NCI-H2227 treated with DMSO at 0.1 percent for 48 hours (cell line): ENCODE measurements at regions not wholly inside any gene's neighbourhood (a gene's known extent, or its start where the extent isn't known, plus 50 kb on each side); places are given as distances from the start of the nearest gene placed in this dataset.

Experiments used
- DNase-seq: peaks from one replicate; lab custom pipeline; 2025; lab: John Stamatoyannopoulos, UW

DNA sequence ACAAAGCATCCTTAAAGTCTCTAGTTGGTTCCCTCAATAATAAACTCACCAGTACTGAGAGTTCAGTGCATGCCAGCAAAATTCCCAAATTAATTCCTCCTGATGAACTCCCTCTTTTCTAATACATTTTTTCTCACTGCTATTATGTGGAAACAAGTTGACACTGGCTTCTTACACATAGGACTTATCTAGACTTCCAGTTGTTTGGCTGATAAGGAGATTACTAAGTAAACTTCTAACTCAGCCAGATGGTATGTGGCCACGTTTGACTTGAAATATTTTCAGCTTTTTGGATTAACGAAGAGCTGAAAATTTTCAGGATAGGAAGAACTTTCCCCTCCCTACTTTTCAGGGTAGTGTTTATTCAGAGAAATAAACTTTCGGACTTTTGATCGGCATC lies 1154.2 kb upstream of the TENM4 start:
- DNase-seq: no peak

GRCh38 chr11:80593648-80594374 lies 1153.0 kb upstream of the TENM4 start:
- no peak for DNase-seq

GRCh38 chr11:80592546-80592945 lies 1151.7 kb upstream of the TENM4 start:
- DNase-seq: no peak

DNA sequence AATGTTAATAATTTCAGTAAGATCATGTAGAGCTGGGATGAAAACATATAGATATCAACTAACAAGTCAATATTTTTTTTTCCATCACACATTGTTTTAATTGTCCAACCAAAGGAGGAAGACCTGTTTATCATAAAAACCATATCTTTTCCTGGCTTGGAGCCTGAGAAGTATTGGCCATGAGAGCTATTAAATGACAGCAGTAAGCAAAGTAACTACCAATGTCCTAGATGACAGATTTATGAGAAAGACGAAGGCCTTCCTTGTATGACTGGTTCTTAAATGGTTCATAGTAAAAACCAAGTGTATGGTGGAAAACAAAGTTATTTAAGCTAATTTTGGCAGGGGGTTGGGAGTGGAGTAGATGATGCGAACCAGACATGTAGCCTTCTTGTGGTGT lies 1147.1 kb upstream of the TENM4 start:
- no peak for DNase-seq

DNA sequence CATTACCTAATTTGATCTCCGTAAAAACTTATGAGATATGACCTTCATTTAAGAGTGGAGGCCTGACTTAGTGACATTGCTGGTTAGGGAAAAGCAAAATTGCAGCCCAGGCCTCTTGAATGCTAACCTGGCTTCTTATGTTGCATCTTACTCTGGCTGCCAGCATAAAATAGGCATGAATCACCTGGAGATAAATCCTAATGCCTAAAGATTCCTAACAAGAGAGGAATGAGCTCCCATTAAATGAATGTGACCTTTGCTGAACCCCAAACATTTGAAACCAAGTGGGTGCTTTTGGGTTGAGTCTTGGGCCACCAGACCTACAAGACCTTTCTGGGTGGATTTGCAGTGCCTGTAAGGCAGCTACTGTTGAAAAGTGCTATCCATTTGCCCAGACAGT lies 1145.6 kb upstream of the TENM4 start:
- no peak for DNase-seq

GRCh38 chr11:80584661-80585060 lies 1143.8 kb upstream of the TENM4 start:
- no peak for DNase-seq

GRCh38 chr11:80569832-80570231 lies 1129.0 kb upstream of the TENM4 start:
- DNase-seq: no peak

- no peak for DNase-seq
Observed at GRCh38 chr11:80565231-80565630, 1124.4 kb upstream of the TENM4 start.

- no peak for DNase-seq
Observed at GRCh38 chr11:80562523-80563125, 1121.8 kb upstream of the TENM4 start.

- no peak for DNase-seq
Observed at GRCh38 chr11:80559942-80560341, 1119.1 kb upstream of the TENM4 start.

GRCh38 chr11:80553565-80553964 lies 1112.7 kb upstream of the TENM4 start:
- no peak for DNase-seq

- DNase-seq: no peak
Observed at GRCh38 chr11:80542704-80543103, 1101.9 kb upstream of the TENM4 start.

DNA sequence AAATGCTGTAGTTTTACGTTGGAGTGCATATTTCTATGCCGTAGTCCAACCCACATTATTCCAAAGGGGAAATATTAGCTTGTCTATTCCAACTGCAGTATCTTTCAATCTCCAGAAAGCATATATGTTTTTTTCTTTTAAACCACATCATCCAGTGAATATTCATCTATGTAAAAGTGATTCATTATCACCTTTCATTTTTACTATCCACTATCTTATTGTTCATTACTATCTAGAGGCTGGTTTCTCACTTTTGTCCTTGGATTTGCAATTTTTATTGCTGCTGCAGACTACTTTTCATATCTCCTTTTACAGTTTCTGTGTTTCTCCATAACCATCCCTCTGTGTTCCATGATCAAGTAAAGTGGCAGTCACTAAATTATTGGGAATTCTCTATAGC lies 1097.2 kb upstream of the TENM4 start:
- no peak for DNase-seq

DNA sequence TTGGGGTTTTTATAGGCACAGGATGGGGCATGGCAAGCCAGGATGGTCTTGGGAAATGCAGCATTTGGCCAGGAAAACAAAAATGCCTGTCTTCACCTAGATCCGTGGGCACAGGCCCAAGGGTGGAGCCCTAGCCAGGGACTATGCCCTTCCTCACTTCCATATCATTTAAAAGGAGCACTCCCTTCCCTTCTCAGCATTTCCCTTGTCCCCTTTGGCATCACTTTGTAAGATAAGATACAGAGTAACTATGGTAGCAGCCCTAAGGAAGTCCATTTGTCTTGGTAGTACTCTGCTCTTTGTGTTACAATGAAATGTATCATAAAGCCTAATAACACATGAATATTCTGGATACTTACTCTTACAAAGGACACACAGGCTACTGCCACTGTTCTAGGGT lies 1092.6 kb upstream of the TENM4 start:
- no peak for DNase-seq

DNA sequence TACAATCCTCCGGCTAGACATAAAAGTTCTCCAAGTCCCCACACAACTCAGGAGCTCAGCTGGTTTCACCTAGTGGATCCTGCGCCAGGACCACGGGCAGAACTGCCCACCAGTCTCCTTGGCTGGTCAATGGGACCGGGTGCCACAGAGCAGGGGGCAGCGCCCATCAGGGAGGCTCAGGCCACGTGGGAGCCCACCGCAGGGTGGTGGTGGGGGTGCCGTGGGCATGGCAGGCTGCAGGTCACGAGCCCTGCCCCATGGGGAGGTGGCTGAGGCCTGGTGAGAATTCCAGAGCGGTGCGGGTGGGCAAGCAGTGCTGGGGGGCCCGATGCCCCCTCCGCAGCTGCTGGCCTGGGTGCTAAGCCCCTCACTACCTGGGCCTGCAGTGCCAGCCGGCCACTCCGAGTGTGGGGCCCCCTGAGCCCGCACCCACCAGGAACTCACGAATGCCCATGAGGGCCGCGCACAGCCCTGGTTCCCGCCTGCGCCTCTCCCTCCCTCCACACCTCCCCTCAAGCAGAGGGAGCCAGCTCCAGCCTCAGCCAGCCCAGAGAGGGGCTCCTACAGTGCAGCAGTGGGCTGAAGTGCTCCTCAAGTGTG lies 1091.9 kb upstream of the TENM4 start:
- DNase-seq: no peak

DNA sequence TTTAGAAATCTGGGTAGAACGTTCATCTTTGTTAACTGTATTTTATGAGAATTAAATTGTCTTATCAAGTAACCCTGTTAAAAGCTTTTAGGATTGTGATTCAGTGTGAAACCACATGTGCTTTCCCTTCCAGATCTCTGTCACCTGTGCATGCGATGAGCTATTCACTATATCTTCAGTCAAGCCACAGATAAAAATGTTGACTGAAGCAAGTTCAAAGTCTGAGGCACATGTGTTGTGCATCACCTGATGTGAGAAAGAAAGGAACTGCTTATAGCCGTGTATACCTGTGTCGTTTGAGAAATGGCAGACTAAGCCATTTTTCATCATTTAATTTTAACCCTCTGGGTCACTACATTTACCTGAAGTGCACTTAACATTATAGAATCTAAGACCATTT lies 1088.9 kb upstream of the TENM4 start:
- no peak for DNase-seq

GRCh38 chr11:80525663-80526405 lies 1085.0 kb upstream of the TENM4 start:
- no peak for DNase-seq

- DNase-seq: no peak
Observed at GRCh38 chr11:80524349-80524748, 1083.5 kb upstream of the TENM4 start.

GRCh38 chr11:80523057-80523456 lies 1082.2 kb upstream of the TENM4 start:
- DNase-seq: no peak

DNA sequence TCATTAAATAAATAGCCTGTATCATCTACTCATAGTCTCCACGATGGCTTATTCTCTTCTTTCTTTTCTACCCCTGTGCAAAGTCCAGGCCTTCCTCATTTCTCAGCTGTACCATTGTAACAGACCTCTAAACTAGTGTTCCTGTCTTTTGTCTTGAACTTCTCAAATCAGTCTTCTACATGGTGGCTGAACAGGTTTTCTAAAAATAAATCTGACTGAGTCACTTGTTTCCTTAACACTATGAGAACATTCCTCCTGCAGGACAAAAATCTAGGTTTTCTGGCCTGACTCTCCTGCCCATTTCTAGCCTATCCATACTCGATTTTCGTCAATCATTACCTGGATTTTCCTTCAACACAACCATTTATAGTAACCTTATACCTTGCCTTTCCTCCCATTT lies 1080.8 kb upstream of the TENM4 start:
- DNase-seq: no peak

GRCh38 chr11:80520507-80520887 lies 1079.7 kb upstream of the TENM4 start:
- no peak for DNase-seq

GRCh38 chr11:80519596-80520506 lies 1079.0 kb upstream of the TENM4 start:
- no peak for DNase-seq
